ENCODE measurements at regions not wholly inside any gene's neighbourhood (a gene's known extent, or its start where the extent isn't known, plus 50 kb on each side); places are given as distances from the start of the nearest gene placed in this dataset.

DNA sequence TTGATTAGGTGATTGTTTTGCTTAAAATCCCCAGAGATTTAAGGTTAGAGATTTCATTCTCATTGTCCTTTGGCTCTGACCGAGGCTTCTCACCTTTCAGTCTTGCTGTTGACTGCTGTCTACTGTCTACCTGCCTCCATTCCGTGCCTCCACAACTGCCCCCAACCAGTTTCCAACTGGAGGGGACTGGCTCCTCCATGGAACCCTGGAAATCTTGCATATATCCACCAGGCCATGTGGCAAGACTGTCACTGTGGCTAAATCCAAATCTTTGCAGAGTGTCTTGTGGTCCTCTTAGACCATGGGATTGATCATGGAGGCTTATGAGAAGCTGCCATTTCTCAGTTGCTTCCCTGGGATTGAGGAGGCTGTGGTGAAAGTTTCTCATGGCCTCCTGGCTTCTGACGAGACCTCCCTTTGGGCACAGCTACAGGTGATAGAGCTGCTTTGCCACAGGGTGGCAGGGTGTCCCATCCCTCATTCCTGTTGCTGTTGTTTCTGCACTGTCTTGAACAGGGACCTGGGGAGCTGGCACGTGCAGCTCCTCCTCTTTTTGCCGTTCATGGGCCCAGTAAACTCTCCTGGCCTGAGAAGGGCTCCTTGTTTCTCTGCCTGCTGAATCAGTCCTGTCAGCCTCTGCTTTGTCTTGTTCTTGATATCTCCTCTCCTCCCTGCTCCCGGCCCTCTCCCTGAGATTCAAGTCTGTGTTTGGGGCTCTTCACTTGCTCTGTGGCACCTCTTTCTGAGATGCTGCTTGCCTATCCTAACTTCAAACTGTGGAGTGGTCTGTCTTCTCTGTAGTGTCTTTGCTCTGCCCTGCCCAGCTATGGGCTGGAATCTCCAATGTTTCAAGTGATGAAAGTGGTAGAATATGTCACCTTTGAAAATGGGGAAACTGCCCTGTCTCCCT lies 63.6 kb upstream of the IGFBP3 start (continued):
- TF ChIP-seq PRDM15 (CRISPR knock-in tag; IDR thresholded peaks at IDR 0.05) (no peak), EMX1 (CRISPR knock-in tag; IDR thresholded peaks at IDR 0.05) (no peak), HMGXB4 (CRISPR knock-in tag; IDR thresholded peaks at IDR 0.05) (no peak), TCF7 (CRISPR knock-in tag; IDR thresholded peaks at IDR 0.05; ENCODE audit: low read depth) (no peak), NR3C1 (CRISPR knock-in tag; conservative IDR thresholded peaks at IDR 0.05; ENCODE audit: low read depth) (no peak)
- TF ChIP-seq, protein P1, sequence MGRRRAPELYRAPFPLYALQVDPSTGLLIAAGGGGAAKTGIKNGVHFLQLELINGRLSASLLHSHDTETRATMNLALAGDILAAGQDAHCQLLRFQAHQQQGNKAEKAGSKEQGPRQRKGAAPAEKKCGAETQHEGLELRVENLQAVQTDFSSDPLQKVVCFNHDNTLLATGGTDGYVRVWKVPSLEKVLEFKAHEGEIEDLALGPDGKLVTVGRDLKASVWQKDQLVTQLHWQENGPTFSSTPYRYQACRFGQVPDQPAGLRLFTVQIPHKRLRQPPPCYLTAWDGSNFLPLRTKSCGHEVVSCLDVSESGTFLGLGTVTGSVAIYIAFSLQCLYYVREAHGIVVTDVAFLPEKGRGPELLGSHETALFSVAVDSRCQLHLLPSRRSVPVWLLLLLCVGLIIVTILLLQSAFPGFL (CRISPR knock-in tag; IDR thresholded peaks at IDR 0.05; ENCODE audit: borderline replicate concordance), result no peak
- TF ChIP-seq, protein P2, sequence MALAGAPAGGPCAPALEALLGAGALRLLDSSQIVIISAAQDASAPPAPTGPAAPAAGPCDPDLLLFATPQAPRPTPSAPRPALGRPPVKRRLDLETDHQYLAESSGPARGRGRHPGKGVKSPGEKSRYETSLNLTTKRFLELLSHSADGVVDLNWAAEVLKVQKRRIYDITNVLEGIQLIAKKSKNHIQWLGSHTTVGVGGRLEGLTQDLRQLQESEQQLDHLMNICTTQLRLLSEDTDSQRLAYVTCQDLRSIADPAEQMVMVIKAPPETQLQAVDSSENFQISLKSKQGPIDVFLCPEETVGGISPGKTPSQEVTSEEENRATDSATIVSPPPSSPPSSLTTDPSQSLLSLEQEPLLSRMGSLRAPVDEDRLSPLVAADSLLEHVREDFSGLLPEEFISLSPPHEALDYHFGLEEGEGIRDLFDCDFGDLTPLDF (CRISPR knock-in tag; IDR thresholded peaks at IDR 0.05), result no peak
- TF ChIP-seq, protein P3, sequence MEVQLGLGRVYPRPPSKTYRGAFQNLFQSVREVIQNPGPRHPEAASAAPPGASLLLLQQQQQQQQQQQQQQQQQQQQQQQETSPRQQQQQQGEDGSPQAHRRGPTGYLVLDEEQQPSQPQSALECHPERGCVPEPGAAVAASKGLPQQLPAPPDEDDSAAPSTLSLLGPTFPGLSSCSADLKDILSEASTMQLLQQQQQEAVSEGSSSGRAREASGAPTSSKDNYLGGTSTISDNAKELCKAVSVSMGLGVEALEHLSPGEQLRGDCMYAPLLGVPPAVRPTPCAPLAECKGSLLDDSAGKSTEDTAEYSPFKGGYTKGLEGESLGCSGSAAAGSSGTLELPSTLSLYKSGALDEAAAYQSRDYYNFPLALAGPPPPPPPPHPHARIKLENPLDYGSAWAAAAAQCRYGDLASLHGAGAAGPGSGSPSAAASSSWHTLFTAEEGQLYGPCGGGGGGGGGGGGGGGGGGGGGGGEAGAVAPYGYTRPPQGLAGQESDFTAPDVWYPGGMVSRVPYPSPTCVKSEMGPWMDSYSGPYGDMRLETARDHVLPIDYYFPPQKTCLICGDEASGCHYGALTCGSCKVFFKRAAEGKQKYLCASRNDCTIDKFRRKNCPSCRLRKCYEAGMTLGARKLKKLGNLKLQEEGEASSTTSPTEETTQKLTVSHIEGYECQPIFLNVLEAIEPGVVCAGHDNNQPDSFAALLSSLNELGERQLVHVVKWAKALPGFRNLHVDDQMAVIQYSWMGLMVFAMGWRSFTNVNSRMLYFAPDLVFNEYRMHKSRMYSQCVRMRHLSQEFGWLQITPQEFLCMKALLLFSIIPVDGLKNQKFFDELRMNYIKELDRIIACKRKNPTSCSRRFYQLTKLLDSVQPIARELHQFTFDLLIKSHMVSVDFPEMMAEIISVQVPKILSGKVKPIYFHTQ (CRISPR knock-in tag; IDR thresholded peaks at IDR 0.05), result no peak
- TF ChIP-seq, protein P4, sequence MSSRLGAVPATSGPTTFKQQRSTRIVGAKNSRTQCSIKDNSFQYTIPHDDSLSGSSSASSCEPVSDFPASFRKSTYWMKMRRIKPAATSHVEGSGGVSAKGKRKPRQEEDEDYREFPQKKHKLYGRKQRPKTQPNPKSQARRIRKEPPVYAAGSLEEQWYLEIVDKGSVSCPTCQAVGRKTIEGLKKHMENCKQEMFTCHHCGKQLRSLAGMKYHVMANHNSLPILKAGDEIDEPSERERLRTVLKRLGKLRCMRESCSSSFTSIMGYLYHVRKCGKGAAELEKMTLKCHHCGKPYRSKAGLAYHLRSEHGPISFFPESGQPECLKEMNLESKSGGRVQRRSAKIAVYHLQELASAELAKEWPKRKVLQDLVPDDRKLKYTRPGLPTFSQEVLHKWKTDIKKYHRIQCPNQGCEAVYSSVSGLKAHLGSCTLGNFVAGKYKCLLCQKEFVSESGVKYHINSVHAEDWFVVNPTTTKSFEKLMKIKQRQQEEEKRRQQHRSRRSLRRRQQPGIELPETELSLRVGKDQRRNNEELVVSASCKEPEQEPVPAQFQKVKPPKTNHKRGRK (CRISPR knock-in tag; IDR thresholded peaks at IDR 0.05; ENCODE audit: borderline replicate concordance), result no peak

DNA sequence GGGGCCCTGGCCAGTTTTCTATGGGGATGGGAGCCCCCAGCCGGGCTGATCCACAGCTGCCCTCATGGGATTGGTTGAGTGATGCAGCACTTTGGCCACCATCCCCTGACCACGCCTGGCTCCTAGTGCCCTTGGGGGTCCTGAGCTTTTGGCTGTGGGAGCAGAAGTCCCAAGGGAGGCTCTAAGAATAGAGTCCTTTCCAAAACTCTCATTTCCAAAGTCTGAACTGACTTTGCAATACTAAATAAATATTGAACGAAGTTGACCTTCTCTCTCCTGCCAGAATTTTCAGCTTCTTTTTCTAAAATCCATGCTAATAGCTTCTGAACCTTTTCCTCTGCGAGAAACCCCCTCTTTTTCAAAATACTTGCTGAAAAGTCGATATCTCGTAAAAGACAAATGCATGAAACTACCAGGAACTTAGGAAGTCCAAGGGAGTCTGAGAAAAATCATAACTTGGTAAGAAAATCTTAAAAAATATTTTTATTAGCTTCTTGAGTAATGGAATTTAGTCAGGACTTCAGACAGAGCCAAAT lies 62.7 kb upstream of the IGFBP3 start:
- H3K4me1 Mint-ChIP-seq, result peaks cover 6% of the 10 kb centered on the region; the same call in 1 of the 2 replicates
- TF ChIP-seq E2F5 (CRISPR knock-in tag; IDR thresholded peaks at IDR 0.05) (no peak), NR3C1 (CRISPR knock-in tag; conservative IDR thresholded peaks at IDR 0.05; ENCODE audit: low read depth) (no peak), HMGA2 (CRISPR knock-in tag; IDR thresholded peaks at IDR 0.05) (no peak), PRRX2 (CRISPR knock-in tag; IDR thresholded peaks at IDR 0.05) (no peak)
- TF ChIP-seq, protein P5, sequence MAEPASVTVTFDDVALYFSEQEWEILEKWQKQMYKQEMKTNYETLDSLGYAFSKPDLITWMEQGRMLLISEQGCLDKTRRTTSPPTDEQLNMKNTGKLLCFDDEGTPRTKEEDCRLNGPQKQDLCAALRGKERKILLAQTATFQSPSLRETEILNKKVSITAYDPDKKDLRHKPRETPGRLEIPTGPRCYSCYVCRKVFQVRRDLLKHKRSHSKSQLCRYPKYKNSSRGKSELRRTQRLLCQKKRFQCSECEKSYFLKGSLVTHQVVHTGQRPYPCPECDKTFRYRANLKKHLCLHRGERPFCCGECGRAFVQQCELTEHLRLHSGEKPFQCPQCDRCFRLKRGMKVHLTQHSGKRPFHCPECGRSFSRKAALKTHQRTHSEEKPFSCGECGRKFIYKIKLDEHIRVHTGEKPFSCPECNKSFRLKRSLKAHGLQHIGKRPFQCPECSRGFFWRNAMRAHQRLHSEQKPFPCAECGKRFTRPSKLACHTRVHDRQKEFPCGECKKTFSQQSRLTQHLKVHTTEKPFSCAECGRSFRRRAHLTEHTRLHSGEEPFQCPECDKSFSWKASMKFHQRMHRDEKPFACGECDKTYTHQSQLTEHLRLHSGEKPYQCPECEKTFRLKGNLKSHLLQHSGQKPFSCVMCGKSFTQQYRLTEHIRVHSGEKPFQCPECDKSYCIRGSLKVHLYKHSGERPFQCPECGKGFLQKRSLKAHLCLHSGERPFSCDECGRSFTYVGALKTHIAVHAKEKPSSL (CRISPR knock-in tag; conservative IDR thresholded peaks at IDR 0.05), result no peak
- H3K27ac Mint-ChIP-seq, result no peak overlapping the region
- peaks cover 11% of the 10 kb centered on the region for H3K36me3 Mint-ChIP-seq
- H3K4me3 Mint-ChIP-seq, result no peak overlapping the region
- ATAC-seq, result no peak
- DNase-seq (ENCODE audit: low spot score), result no peak
- H3K9me3 Mint-ChIP-seq, result peaks cover 29% of the 10 kb centered on the region
- CTCF ChIA-PET, result interaction anchor here (0.9 to 1.6 kb wide), 2 partner anchors 60 to 63 kb away, joined by 3 read pairs; partner anchors contain the start of gene IGFBP3
- POLR2A ChIA-PET, result no interaction called here
- no peaks in the 10 kb centered on the region; the same call in 1 of the 2 replicates for H3K27me3 Mint-ChIP-seq (ENCODE audit: low read depth)
